Right atrium auricular region (tissue), 2 donors: ENCODE measurements at regions not wholly inside any gene's neighbourhood (a gene's known extent, or its start where the extent isn't known, plus 50 kb on each side); places are given as distances from the start of the nearest gene placed in this dataset.

Experiments used
- DNase-seq: peaks from one replicate; pipeline ENCODE4 v3.0.0-alpha.2; 2019; ENCODE audit warnings: low spot score
- H3K27ac ChIP-seq, 2 donors: fragments of 200-600 bp; sonication (generic); 1 replicate in 1 of 2; 2 replicates in 1 of 2; pipeline ENCODE4 v1.5.1; 2016 to 2019
- H3K27me3 ChIP-seq, 2 donors: fragments of 200-600 bp; sonication (generic); one replicate each; pipeline versions ENCODE4 v1.5.1 to v1.6.0; 2017 to 2019
- H3K36me3 ChIP-seq: fragments of 200-600 bp; sonication (generic); one replicate; pipeline ENCODE4 v1.5.1; 2016
- H3K4me1 ChIP-seq, 2 donors: fragments of 200-600 bp; sonication (generic); one replicate each; pipeline versions ENCODE4 v1.5.1 to v1.6.0; 2017 to 2019
- H3K4me3 ChIP-seq, 2 donors: fragments of 200-600 bp; sonication (generic); 1 replicate in 1 of 2; 2 replicates in 1 of 2; pipeline ENCODE4 v1.5.1; 2017 to 2019; ENCODE audit warnings: mild to moderate bottlenecking in 1 of 2, moderate library complexity in 1 of 2
- H3K9me3 ChIP-seq, 2 donors: fragments of 200-600 bp; sonication (generic); one replicate each; pipeline ENCODE4 v1.5.1; 2019
- CTCF ChIP-seq, 2 donors: fragments of 200-600 bp; sonication (generic); IDR thresholded peaks; one replicate each; pipeline ENCODE4 v1.5.1; 2019; ENCODE audit warnings: antibody characterized with exemption in 2 of 2

DNA sequence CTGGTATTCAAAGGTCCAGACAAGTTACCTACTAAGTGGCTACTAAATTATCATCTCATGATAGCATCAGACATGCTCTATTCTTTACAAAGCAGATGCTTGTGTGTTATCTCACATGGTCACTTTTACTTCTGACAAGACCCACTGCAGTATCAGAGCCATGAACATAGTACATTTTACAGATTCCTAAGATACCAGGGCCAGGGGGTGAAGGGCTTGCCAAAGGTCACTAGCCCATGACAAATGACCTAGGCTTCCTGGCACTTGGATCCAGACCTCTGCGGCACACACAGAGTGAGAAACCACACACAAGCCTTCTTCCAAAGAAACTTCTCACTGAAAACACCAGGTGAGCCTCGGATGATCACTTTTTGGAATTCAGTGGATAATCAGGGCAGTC is 446.8 kb downstream of the EIPR1 start:
- peaks cover 0 to 17% of the 10 kb centered on the region in 2 donors for H3K9me3 ChIP-seq
- H3K4me1 ChIP-seq, result no peaks in the 10 kb centered on the region
- no peak overlapping the region for H3K27ac ChIP-seq
- no peaks in the 10 kb centered on the region for H3K36me3 ChIP-seq
- H3K27me3 ChIP-seq, result no peaks in the 10 kb centered on the region
- H3K4me3 ChIP-seq, result no peak overlapping the region
- no peak for TF ChIP-seq CTCF (IDR thresholded peaks at IDR 0.05)
- DNase-seq, result no peak

GRCh38 chr2:2926858-2927175 is 450.8 kb downstream of the EIPR1 start:
- Histone ChIP-seq H3K4me1 (no peaks in the 10 kb centered on the region), H3K27me3 (no peaks in the 10 kb centered on the region), H3K36me3 (no peaks in the 10 kb centered on the region), H3K9me3 (peaks cover 0 to 17% of the 10 kb centered on the region in 2 donors), H3K4me3 (no peak overlapping the region), H3K27ac (no peak overlapping the region)
- no peak for DNase-seq
- no peak for TF ChIP-seq CTCF (IDR thresholded peaks at IDR 0.05)

DNA sequence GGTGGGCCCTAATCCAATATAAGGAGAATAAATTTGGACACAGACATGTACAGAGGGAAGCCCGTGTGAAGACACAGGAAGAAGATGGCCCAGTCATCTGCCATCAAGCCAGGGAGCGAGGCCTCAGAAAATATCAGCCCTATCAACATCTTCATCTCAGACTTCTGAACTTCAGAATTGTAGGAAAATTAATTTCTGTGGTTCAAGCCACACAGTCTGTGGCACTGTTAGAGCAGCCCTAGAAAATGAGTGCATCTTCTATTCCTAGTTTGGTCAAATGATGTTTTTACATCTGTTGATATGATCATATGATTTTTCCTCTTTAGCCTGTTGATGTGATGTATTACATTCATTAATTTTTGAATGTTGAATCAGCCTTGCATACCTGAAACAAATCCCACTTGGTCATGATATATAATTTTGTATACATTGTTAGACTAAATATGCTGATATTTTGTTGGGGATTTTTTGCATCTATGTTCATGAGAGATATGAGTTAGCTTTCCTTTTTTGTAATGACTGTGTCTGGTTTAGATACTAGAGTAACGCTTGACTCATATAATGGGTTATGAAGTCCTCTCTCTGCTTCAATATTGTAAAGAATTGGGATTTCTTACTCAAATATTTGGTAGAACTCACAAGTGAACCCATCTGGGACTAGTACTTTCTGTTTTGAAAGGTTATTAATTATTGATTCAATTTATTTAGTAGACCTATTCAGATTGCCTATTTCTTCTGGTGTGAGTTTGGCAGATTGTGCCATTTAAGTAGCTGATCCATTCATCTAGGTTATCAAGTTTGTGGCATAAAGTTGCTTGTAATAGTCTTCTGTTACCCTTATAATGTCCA is 451.4 kb downstream of the EIPR1 start:
- H3K27me3 ChIP-seq, result no peaks in the 10 kb centered on the region
- no peak for DNase-seq
- H3K9me3 ChIP-seq, result peaks cover 0 to 17% of the 10 kb centered on the region in 2 donors

GRCh38 chr2:2922156-2922555 is 455.5 kb downstream of the EIPR1 start:
- no peaks in the 10 kb centered on the region for H3K27me3 ChIP-seq
- H3K4me1 ChIP-seq, result no peaks in the 10 kb centered on the region
- no peak overlapping the region for H3K4me3 ChIP-seq
- no peaks in the 10 kb centered on the region for H3K36me3 ChIP-seq
- TF ChIP-seq CTCF (IDR thresholded peaks at IDR 0.05), result no peak
- no peaks in the 10 kb centered on the region for H3K9me3 ChIP-seq
- no peak for DNase-seq
- no peak overlapping the region for H3K27ac ChIP-seq

More for the DNA sequence above, 451.4 kb downstream of the EIPR1 start:
- Histone ChIP-seq H3K4me3 (no peak overlapping the region), H3K4me1 (no peaks in the 10 kb centered on the region), H3K36me3 (no peaks in the 10 kb centered on the region), H3K27ac (no peak overlapping the region)
- no peak for TF ChIP-seq CTCF (IDR thresholded peaks at IDR 0.05)

DNA sequence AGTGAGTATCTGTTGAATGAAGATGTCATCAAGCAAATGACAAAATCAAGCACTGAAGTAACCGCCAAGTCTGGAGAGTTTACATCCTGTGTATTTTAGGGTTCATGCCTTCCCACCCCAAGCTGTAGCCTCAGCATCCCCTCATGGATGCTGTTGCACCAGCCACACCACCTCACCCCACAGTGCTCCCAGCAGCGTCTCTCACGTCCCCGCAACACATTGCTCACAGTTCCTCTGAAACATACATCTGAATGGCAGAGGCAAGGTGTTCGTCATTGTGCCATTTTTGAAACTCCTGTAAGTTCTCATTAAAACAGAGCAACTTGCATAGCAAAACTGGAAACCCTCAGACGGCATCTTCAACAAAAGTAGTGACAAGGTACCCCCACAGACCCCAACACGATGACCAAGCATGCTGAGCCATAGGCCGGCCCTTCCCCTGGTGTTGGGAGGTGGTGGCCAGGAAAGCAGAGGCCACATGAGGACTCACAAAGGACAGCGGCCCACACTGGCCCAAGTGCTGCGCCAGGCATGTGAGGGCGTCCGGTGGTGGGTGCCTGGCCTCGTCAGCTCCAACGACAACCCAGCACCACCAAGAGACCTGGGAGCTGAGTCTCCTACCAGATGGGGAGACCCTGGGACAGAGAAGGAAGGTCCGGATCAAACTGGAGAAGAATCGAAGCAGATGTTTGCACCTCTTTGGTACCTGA is 456.5 kb downstream of the EIPR1 start:
- Histone ChIP-seq H3K27me3 (no peaks in the 10 kb centered on the region), H3K9me3 (peaks cover 0 to 8% of the 10 kb centered on the region in 2 donors), H3K36me3 (no peaks in the 10 kb centered on the region), H3K4me1 (no peaks in the 10 kb centered on the region), H3K27ac (no peak overlapping the region), H3K4me3 (no peak overlapping the region)
- no peak for DNase-seq
- TF ChIP-seq CTCF (IDR thresholded peaks at IDR 0.05), result no peak
